ENCODE measurements at regions not wholly inside any gene's neighbourhood (a gene's known extent, or its start where the extent isn't known, plus 50 kb on each side); places are given as distances from the start of the nearest gene placed in this dataset.

DNA sequence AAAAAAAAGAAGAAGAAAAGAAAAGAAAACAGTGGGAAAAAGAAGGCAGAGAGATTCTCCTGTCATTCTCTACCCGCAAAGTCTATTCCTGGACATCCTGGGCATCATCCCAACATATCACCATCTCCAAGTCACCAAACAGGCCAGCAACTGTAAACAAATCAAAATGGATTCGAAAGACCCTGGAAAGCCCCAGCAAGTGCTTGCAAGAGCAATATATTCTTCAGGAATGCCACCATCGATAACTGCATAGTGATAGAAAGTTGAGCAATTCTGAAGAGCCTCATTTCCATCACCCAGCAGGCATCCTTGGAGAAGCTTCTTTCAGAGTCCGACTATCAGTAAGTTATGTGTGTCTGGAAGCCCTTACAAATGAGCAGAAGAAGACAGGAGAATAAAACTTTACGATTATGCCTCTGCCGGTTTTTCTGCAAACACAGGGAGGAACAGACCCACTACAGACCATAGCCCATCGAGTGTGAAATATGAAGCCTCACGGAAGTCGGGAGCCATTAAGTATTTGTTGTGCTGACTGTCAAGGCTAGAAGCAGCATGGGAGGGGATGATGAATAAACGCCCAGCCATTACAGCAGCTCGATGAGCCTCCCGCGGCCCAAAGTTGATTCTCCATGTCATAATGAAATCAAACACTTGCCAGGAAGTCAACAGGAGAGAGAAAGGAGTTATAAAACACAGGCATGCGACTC is 64.5 kb upstream of the SEC14L1 start:
- H3K9me3 ChIP-seq, result no peaks in the 10 kb centered on the region
- no peak overlapping the region for H3K4me3 ChIP-seq (ENCODE audit: low read depth in 1 of 2, low read length in 1 of 2)
- H3K27me3 ChIP-seq, result peaks cover 33% of the 10 kb centered on the region
- no peaks in the 10 kb centered on the region for H3K36me3 ChIP-seq
- H3K4me1 ChIP-seq (ENCODE audit: control insufficient read depth in 1 of 2, insufficient read depth in 1 of 2, low read depth in 1 of 2, low read length in 1 of 2), result no peaks in the 10 kb centered on the region
- no peak overlapping the region for H3K27ac ChIP-seq
- TF ChIP-seq, protein P1, sequence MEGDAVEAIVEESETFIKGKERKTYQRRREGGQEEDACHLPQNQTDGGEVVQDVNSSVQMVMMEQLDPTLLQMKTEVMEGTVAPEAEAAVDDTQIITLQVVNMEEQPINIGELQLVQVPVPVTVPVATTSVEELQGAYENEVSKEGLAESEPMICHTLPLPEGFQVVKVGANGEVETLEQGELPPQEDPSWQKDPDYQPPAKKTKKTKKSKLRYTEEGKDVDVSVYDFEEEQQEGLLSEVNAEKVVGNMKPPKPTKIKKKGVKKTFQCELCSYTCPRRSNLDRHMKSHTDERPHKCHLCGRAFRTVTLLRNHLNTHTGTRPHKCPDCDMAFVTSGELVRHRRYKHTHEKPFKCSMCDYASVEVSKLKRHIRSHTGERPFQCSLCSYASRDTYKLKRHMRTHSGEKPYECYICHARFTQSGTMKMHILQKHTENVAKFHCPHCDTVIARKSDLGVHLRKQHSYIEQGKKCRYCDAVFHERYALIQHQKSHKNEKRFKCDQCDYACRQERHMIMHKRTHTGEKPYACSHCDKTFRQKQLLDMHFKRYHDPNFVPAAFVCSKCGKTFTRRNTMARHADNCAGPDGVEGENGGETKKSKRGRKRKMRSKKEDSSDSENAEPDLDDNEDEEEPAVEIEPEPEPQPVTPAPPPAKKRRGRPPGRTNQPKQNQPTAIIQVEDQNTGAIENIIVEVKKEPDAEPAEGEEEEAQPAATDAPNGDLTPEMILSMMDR (IDR thresholded peaks at IDR 0.05), result no peak

GRCh38 chr17:77083531-77083930 is 57.2 kb upstream of the SEC14L1 start:
- H3K9me3 ChIP-seq, result no peaks in the 10 kb centered on the region
- TF ChIP-seq, protein P1 (IDR thresholded peaks at IDR 0.05), result no peak
- H3K27me3 ChIP-seq, result peaks cover 33% of the 10 kb centered on the region
- H3K36me3 ChIP-seq, result no peaks in the 10 kb centered on the region
- no peak overlapping the region for H3K4me3 ChIP-seq (ENCODE audit: low read depth in 1 of 2, low read length in 1 of 2)
- peaks cover 16 to 26% of the 10 kb centered on the region in 2 experiments for H3K4me1 ChIP-seq (ENCODE audit: control insufficient read depth in 1 of 2, insufficient read depth in 1 of 2, low read depth in 1 of 2, low read length in 1 of 2)
- H3K27ac ChIP-seq, result no peak overlapping the region

DNA sequence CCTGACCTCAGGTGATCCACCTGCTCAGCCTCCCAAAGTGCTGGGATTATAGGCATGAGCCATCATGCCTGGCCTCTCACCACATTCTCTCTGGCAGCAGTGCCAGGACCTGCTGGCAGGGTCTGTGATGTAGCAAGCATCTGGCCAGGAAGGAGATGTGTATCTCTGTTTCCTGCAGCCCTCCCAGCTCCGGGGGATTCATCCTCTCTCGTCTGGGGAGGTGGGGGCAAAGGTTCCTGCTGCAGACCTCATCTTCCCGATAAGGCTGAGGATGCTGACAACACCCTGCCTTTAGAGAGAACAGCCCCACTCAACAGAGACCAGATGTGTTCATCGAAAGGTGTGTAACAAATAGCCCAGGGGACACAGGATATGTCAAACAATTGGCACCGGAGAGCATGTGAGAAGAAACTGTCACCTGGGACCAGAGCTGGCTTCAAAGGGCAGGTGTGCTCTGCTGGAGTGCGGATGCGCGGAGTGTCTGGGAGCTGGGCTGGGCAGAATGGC is 54.8 kb upstream of the SEC14L1 start:
- H3K36me3 ChIP-seq, result no peaks in the 10 kb centered on the region
- H3K27me3 ChIP-seq, result peaks cover 24% of the 10 kb centered on the region
- no peak overlapping the region for H3K4me3 ChIP-seq (ENCODE audit: low read depth in 1 of 2, low read length in 1 of 2)
- peak overlapping the region; percentile 7 for H3K27ac ChIP-seq
- no peaks in the 10 kb centered on the region for H3K9me3 ChIP-seq
- H3K4me1 ChIP-seq (ENCODE audit: control insufficient read depth in 1 of 2, insufficient read depth in 1 of 2, low read depth in 1 of 2, low read length in 1 of 2), result peaks cover 26 to 33% of the 10 kb centered on the region in 2 experiments
- TF ChIP-seq, protein P1 (IDR thresholded peaks at IDR 0.05), result no peak

DNA sequence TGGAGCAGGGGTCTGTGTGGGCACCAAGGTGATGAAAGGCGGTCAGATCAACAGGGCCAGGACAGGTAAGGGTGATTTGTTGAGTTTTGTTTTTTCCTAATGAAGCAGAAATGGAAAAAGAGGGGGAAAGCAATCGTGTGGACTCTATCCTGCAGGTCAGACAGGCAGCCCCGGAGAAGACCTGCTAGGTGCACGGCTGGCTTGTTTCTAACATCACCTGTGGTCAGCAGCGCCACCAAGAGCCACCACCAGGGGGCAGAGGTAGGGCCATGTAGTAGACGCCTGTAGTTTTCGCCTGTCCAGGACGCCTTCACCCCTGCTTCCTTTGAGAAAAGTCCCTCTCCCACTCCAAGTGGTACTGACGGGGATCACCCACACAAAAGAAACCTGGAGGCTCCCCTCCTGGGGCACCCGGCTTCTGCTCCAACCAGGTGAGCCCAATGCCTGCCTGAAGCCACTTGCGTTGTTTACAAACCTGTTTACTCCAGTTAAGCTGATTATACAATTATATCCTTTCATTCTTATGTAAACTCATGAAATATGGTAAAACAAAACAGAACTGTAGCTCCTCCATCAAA is 54.2 kb upstream of the SEC14L1 start:
- H3K4me3 ChIP-seq (ENCODE audit: low read depth in 1 of 2, low read length in 1 of 2), result no peak overlapping the region

DNA sequence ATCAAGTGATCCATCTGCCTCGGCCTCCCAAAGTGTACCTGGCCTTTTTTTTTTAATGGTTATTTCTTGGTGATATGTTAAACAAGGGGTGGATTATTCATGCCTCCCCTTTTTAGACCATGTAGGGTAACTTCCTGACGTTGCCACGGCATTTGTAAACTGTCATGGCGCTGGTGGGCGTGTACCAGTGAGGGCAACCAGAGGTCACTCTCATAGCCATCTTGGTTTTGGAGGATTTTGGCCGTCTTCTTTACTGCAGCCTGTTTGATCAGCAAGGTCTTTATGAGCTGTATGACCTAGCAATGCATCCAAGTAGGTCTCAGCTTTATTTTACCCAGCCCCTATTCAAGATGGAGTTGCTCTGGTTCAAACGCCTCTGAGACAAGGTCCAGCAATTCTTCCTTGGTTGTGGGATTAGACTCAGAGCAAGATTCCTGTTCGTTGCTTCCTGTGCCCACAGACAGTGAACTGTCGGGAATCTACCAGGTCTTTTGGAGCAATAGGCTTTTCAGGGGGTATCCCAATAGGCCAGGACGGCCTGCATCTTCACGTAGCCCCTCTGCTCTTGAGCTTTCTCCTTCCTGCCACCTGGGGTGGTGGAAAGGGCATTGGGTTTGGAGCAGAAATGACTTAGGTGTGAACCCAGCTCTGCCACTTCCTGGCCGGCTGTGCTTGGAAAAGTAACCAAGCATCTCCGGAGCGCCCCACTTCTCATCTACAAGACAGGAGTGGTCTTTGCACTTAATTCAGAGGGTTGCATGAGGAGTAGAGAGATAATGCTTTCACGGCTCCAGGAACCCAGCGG is 52.9 kb upstream of the SEC14L1 start:
- TF ChIP-seq, protein P1 (IDR thresholded peaks at IDR 0.05), result no peak
- Histone ChIP-seq H3K27me3 (peaks cover 24% of the 10 kb centered on the region), H3K27ac (peak overlapping the region; percentile 89), H3K36me3 (no peaks in the 10 kb centered on the region), H3K4me1 (ENCODE audit: control insufficient read depth in 1 of 2, insufficient read depth in 1 of 2, low read depth in 1 of 2, low read length in 1 of 2) (peaks cover 26 to 33% of the 10 kb centered on the region in 2 experiments), H3K4me3 (ENCODE audit: low read depth in 1 of 2, low read length in 1 of 2) (peak overlapping the region; percentile 56 to 63), H3K9me3 (no peaks in the 10 kb centered on the region)

More for the DNA sequence above, 54.2 kb upstream of the SEC14L1 start:
- Histone ChIP-seq H3K27me3 (peaks cover 24% of the 10 kb centered on the region), H3K27ac (peak overlapping the region; percentile 7), H3K36me3 (no peaks in the 10 kb centered on the region), H3K4me1 (ENCODE audit: control insufficient read depth in 1 of 2, insufficient read depth in 1 of 2, low read depth in 1 of 2, low read length in 1 of 2) (peaks cover 26 to 33% of the 10 kb centered on the region in 2 experiments), H3K9me3 (no peaks in the 10 kb centered on the region)
- TF ChIP-seq, protein P1 (IDR thresholded peaks at IDR 0.05), result peak; percentile 94
